ENCODE measurements at regions not wholly inside any gene's neighbourhood (a gene's known extent, or its start where the extent isn't known, plus 50 kb on each side); places are given as distances from the start of the nearest gene placed in this dataset.

GRCh38 chr5:175181331-175181730 lies 262.7 kb downstream of the DRD1 start (continued):
- no peak for TF ChIP-seq USF1 (CRISPR knock-in tag; IDR thresholded peaks at IDR 0.05)
- no peak for TF ChIP-seq ZNF512 (CRISPR knock-in tag; IDR thresholded peaks at IDR 0.05; ENCODE audit: borderline replicate concordance)
- TF ChIP-seq GRHL2 (CRISPR knock-in tag; IDR thresholded peaks at IDR 0.05; ENCODE audit: insufficient replicate concordance, severe bottlenecking), result no peak
- no peak for TF ChIP-seq ZNF423 (CRISPR knock-in tag; IDR thresholded peaks at IDR 0.05)
- no peak for TF ChIP-seq ZNF416 (CRISPR knock-in tag; IDR thresholded peaks at IDR 0.05)
- TF ChIP-seq CREM (CRISPR knock-in tag; IDR thresholded peaks at IDR 0.05), result no peak

GRCh38 chr5:175170899-175171298 lies 273.1 kb downstream of the DRD1 start:
- Mint-ChIP-seq H3K27me3 (ENCODE audit: low read depth) (no peaks in the 10 kb centered on the region), H3K4me1 (no peaks in the 10 kb centered on the region), H3K9me3 (no peaks in the 10 kb centered on the region), H3K36me3 (no peaks in the 10 kb centered on the region), H3K27ac (no peak overlapping the region), H3K4me3 (no peak overlapping the region)
- ChIA-PET POLR2A (no interaction called here), CTCF (no interaction called here)
- ATAC-seq (no peak), DNase-seq (ENCODE audit: low spot score) (no peak)
- TF ChIP-seq TCF7 (CRISPR knock-in tag; IDR thresholded peaks at IDR 0.05; ENCODE audit: low read depth) (no peak), ARID4B (CRISPR knock-in tag; IDR thresholded peaks at IDR 0.05; ENCODE audit: borderline replicate concordance) (no peak), ZNF396 (CRISPR knock-in tag; IDR thresholded peaks at IDR 0.05; ENCODE audit: borderline replicate concordance) (no peak), FOXJ3 (CRISPR knock-in tag; IDR thresholded peaks at IDR 0.05; ENCODE audit: borderline replicate concordance) (no peak), HMGXB4 (CRISPR knock-in tag; IDR thresholded peaks at IDR 0.05) (no peak), TEAD1 (CRISPR knock-in tag; IDR thresholded peaks at IDR 0.05) (no peak), ZNF232 (CRISPR knock-in tag; IDR thresholded peaks at IDR 0.05) (no peak), STAT6 (CRISPR knock-in tag; conservative IDR thresholded peaks at IDR 0.05; ENCODE audit: low read depth) (no peak), ZNF416 (CRISPR knock-in tag; IDR thresholded peaks at IDR 0.05) (no peak)

Measured in WTC11 (cell line).